ENCODE measurements at regions not wholly inside any gene's neighbourhood (a gene's known extent, or its start where the extent isn't known, plus 50 kb on each side); places are given as distances from the start of the nearest gene placed in this dataset.

DNA sequence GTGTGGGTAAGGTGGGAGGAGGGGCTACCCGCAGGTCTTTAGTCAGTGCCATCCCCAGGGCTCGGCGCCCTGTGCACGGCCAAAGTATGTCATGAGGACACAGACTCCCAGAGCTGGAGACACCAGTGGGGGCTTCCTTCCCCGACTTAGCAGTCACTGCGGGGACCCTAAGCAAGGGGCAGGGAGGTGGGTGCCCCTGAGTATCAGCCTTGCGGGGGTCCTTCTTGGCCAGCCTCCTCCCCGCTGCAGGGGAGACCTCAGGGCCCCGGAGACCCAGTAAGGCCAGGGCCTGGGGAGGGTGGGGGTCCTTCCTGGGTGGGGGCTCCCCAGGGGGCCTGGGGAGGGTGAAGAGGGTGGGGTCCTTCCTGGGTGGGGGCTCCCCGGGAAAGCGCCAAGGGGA is 673.8 kb downstream of the BRD1 start:
- Mint-ChIP-seq H3K4me1 (no peaks in the 10 kb centered on the region), H3K4me3 (no peak overlapping the region), H3K9me3 (ENCODE audit: insufficient read depth) (no peaks in the 10 kb centered on the region), H3K27me3 (peaks cover 3% of the 10 kb centered on the region), H3K27ac (no peak overlapping the region)
- H3K27me3 ChIP-seq (replicated peaks in 1 of 4; ENCODE audit: control extremely low read depth in 1 of 4, control insufficient read depth in 3 of 4, insufficient read depth in 4 of 4, low read length in 3 of 4), result no peaks in the 10 kb centered on the region
- no peaks in the 10 kb centered on the region for H3K36me3 ChIP-seq (replicated peaks in 1 of 2; ENCODE audit: control extremely low read depth in 1 of 2, control insufficient read depth in 1 of 2, extremely low read depth in 1 of 2, insufficient read depth in 2 of 2, low read length in 1 of 2)
- no peak overlapping the region for H3K4me3 ChIP-seq (ENCODE audit: control extremely low read depth in 1 of 5, extremely low read depth in 1 of 5, insufficient read depth in 1 of 5, low read depth in 2 of 5, low read length in 4 of 5)
- H2AFZ ChIP-seq (ENCODE audit: insufficient read depth, low read depth, low read length, poor library complexity, severe bottlenecking), result no peak overlapping the region
- H3K27ac ChIP-seq (ENCODE audit: low read length in 2 of 2), result no peak overlapping the region
- TF ChIP-seq CTCF (IDR thresholded peaks at IDR 0.05) (no peak), EZH2 (IDR thresholded peaks at IDR 0.05; ENCODE audit: borderline replicate concordance, insufficient read depth, low read depth, low read length, poor library complexity, severe bottlenecking) (no peak)
- H3K9ac ChIP-seq (ENCODE audit: low read length), result no peak overlapping the region
- H4K20me1 ChIP-seq (ENCODE audit: control insufficient read depth, insufficient read depth, low read length, poor library complexity, severe bottlenecking), result no peaks in the 10 kb centered on the region
- intact Hi-C loops (cut with micrococcal nuclease), result no loop called here
- DNase-seq (no peak), ATAC-seq (ENCODE audit: low read depth) (no peak)
- H3K4me2 ChIP-seq (replicated peaks; ENCODE audit: low read depth, low read length, poor library complexity, severe bottlenecking), result no peak overlapping the region
- ChIA-PET CTCF (no interaction called here), POLR2A (no interaction called here)
- 92% methylated on average over 8 of the region's 11 CpGs for WGBS (ENCODE audit: insufficient coverage)
- H3K79me2 ChIP-seq (ENCODE audit: control insufficient read depth, insufficient read depth, low read length), result no peaks in the 10 kb centered on the region
- H3K9me3 ChIP-seq (ENCODE audit: control extremely low read depth in 1 of 3, control insufficient read depth in 2 of 3, insufficient read depth in 1 of 3, low read length in 2 of 3), result peaks cover 0 to 17% (median 0%) of the 10 kb centered on the region in 3 donors
- H3K4me1 ChIP-seq (ENCODE audit: control insufficient read depth in 2 of 2, insufficient read depth in 2 of 2, low read length in 2 of 2), result no peaks in the 10 kb centered on the region

GRCh38 chr22:49152939-49153770 is 674.5 kb downstream of the BRD1 start:
- WGBS (ENCODE audit: insufficient coverage), result 82% methylated on average over 14 of the region's 20 CpGs
- DNase-seq, result no peak
- TF ChIP-seq CTCF (IDR thresholded peaks at IDR 0.05), result no peak
- no peak for TF ChIP-seq EZH2 (IDR thresholded peaks at IDR 0.05; ENCODE audit: borderline replicate concordance, insufficient read depth, low read depth, low read length, poor library complexity, severe bottlenecking)

More at GRCh38 chr22:49152939-49153770, 674.5 kb downstream of the BRD1 start:
- intact Hi-C loops (cut with micrococcal nuclease), result no loop called here
- H3K4me1 Mint-ChIP-seq, result no peaks in the 10 kb centered on the region
- H3K4me3 Mint-ChIP-seq, result no peak overlapping the region
- CTCF ChIA-PET, result no interaction called here
- Histone ChIP-seq H3K4me3 (ENCODE audit: control extremely low read depth in 1 of 5, extremely low read depth in 1 of 5, insufficient read depth in 1 of 5, low read depth in 2 of 5, low read length in 4 of 5) (no peak overlapping the region), H3K27ac (ENCODE audit: low read length in 2 of 2) (no peak overlapping the region), H3K9me3 (ENCODE audit: control extremely low read depth in 1 of 3, control insufficient read depth in 2 of 3, insufficient read depth in 1 of 3, low read length in 2 of 3) (peaks cover 0 to 17% (median 0%) of the 10 kb centered on the region in 3 donors), H3K27me3 (replicated peaks in 1 of 4; ENCODE audit: control extremely low read depth in 1 of 4, control insufficient read depth in 3 of 4, insufficient read depth in 4 of 4, low read length in 3 of 4) (no peaks in the 10 kb centered on the region), H3K4me2 (replicated peaks; ENCODE audit: low read depth, low read length, poor library complexity, severe bottlenecking) (no peak overlapping the region), H3K79me2 (ENCODE audit: control insufficient read depth, insufficient read depth, low read length) (no peaks in the 10 kb centered on the region), H3K9ac (ENCODE audit: low read length) (no peak overlapping the region), H4K20me1 (ENCODE audit: control insufficient read depth, insufficient read depth, low read length, poor library complexity, severe bottlenecking) (no peaks in the 10 kb centered on the region), H2AFZ (ENCODE audit: insufficient read depth, low read depth, low read length, poor library complexity, severe bottlenecking) (no peak overlapping the region), H3K4me1 (ENCODE audit: control insufficient read depth in 2 of 2, insufficient read depth in 2 of 2, low read length in 2 of 2) (no peaks in the 10 kb centered on the region), H3K36me3 (replicated peaks in 1 of 2; ENCODE audit: control extremely low read depth in 1 of 2, control insufficient read depth in 1 of 2, extremely low read depth in 1 of 2, insufficient read depth in 2 of 2, low read length in 1 of 2) (no peaks in the 10 kb centered on the region)
- ATAC-seq (ENCODE audit: low read depth), result no peak
- POLR2A ChIA-PET, result no interaction called here
- H3K9me3 Mint-ChIP-seq (ENCODE audit: insufficient read depth), result no peaks in the 10 kb centered on the region
- H3K27ac Mint-ChIP-seq, result no peak overlapping the region
- peaks cover 3% of the 10 kb centered on the region for H3K27me3 Mint-ChIP-seq
